GM18505 (cell line): ENCODE measurements at regions not wholly inside any gene's neighbourhood (a gene's known extent, or its start where the extent isn't known, plus 50 kb on each side); places are given as distances from the start of the nearest gene placed in this dataset.
"Not testable (repeated sequence)": the region's sequence is repeated elsewhere in the genome, so short reads cannot be mapped to it uniquely, and the experiment has no call there.

Experiments
- ATAC-seq: cut with Tn5 transposase; IDR thresholded peaks from one replicate; pipeline ENCODE4 v1.9.1; 2021; ENCODE audit not compliant: unreplicated experiment
- POLR2A ChIP-seq: IDR thresholded peaks from 4 replicates; pipeline ENCODE4 v1.6.1; 2011; ENCODE audit warnings: borderline replicate concordance; ENCODE audit not compliant: insufficient read depth, insufficient read length; ENCODE audit errors: extremely low read depth

DNA sequence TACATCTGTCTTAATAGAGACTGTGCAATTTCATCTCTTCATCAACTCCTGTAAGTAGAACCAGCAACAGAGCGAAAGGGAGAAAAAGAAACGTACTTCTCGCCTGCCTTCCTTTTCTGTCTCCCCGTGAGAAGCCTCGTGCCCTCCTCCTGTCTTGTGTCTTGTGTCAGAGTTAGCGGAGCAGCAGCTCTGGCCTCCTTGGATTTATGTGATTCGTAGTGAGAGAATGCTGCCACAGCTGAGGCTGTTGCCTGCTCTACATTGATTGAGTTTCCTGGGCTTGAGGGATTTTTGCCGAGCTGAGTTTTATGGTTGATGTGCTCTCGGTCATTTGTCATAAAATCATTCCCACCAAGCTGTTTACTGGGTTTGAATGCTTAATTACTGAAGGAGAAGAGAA lies 579.1 kb upstream of the RBFOX1 start:
- no peak for TF ChIP-seq POLR2A

DNA sequence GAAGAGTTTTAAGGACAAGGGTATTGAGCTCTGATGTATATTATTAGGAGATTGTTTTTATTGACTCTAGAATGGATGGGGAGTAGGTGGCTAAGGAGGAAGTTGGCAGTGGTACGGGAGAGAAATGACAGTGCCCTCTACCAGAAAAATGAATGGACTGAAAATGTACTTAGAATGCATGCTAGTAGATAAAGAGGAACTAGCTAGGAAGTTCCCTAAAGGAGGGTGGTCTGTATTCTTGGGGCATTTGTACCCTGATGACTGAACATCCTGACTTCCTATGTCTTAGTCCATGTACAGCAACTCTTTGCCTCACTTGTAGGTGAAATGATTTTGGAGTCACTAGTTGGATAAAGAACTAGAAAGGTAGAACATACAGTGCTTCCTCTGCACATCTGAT lies 581.5 kb upstream of the RBFOX1 start:
- ATAC-seq: no peak
- no peak for TF ChIP-seq POLR2A

More for the DNA sequence above, 579.1 kb upstream of the RBFOX1 start:
- no peak for ATAC-seq

DNA sequence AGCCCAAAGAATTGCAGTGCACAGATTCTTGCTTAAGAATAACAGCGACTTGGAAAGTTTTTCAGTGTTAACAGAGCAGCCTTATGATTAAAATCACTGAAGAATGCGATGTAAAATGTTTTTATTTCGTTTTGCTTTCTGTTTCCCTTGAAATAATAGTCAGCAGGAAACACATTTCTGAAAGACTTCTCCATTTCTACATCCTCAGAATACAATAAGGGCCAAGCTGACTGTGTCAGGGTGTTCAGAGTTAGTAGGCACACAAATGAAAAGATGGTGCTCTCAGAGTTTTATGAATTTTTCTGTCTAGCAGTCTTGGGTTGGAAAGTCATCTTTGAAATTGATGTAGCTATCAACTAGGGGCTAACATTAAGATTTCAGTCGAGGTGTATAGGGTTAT lies 582.9 kb upstream of the RBFOX1 start:
- no peak for TF ChIP-seq POLR2A
- no peak for ATAC-seq

DNA sequence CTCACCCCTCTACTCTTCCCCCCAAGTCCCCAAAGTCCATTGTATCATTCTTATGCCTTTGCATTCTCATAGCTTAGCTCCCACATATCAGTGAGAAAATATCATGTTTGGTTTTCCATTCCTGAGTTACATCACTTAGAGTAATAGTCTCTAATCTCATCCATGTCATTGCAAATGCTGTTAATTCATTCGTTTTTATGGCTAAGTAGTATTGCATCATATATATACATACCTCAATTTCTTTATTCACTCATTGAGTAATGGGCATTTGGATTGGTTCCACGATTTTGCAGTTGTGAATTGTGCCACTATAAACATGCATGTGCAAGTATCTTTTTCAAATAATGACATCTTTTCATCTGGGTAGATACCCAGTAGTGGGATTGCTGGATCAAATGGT lies 596.3 kb upstream of the RBFOX1 start:
- ATAC-seq: not testable (repeated sequence)

DNA sequence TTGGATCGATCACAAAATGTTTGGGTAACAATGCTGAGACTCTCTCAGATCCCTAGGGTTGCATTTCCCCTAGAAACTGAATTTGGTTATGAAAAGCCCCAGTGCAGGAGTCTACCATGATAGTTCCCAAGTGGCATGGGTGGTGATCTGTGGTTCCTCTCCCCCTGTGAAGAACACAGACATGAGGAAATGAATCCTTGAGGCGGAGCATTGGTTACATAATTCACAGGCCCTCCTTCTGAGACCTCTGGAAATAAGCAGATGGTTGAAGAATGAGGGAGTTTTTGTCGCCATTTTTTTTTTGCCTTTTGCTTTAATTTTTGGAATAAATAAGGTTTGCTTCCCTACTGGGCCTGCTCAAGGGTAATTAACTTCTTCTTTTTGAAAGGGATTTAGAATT lies 597.0 kb upstream of the RBFOX1 start:
- ATAC-seq: no peak
- TF ChIP-seq POLR2A: no peak

DNA sequence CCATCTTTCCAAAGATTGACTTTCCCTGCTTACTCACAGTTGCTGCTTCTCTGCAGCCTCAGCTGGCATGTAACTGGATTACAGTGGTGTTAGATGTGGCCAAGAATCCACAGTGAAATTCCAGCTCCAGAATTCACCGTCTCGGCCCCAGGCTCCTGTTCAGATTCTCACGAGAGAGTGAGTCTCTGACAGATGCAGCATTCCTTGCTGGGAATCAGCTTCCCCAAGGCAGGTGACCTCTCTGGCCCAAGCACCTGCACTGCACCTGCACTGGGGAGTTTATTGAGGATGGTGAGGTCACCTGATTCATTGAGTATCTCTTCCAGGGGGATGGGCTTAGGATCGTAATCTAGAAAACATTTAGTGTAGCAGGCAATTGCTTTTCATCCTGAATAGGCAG lies 600.5 kb upstream of the RBFOX1 start:
- TF ChIP-seq POLR2A: no peak
- no peak for ATAC-seq

DNA sequence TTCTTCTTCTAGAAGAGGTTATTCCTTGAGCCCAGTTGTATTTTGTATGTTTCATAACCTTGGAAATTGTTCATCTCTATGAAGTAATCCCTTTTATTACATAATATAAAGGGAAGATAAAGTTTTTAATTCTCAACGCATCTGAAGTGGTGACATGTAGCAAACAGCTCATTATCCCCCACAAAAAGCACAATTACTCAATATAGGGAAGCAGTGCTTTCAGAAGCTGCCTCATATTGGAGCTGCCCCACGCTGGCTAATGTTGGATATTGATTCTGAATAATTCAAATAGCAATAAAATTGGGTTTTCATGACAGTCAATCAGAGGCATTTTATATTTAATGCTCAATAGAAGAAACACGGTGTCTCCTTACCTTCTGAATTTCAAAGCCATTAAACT lies 604.3 kb upstream of the RBFOX1 start:
- no peak for ATAC-seq
- TF ChIP-seq POLR2A: no peak

DNA sequence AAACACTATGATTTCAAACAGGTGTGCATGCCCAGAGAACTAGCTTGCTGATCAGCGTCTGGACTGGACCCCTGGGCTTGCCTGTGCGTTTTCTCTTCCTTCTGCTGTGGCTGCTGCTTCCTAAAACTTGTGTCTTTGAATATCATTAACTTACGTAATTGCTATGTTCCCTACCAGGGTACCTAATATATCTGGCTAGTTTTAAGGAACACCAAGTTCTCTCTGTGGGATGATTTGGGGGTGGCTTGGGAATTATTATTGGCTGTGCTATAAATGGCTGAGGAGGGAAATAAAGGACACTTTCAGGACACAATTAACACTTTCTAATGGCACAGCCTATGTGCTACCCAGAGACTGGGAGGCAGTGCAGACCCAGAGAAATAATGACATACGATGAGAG lies 606.0 kb upstream of the RBFOX1 start:
- TF ChIP-seq POLR2A: no peak
- no peak for ATAC-seq

DNA sequence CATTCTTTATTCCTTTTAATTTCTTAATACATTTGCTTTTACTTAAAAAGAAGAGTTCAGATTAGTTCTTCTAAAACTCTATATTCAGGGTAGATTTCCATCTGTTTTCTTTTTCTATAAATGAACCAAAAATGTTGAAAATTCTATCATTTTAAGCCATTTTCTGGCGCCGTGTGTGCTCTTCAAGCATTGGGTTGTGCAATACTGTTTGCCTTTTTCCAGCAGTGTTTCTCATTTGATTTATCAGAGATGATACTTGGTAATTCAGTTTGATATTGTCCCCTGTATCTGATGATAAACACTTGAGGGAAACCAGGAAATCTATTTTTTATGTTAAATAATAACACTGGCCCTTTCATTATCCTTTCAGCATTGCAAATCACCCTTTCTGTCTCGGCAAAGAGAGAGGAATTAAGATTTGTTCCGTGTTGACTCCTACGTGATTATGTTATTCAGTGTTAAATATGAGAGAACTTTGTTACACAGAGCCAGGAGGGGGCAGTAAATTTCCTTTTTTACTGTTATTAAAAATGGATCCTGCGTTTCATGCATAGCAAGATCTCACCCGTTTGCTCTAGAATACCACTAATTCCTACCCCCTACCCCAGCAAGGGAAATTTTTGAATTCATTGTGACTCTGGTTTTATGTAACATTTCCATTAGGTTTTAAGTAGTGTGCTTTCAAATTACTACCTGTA lies 606.9 kb upstream of the RBFOX1 start:
- ATAC-seq: no peak
- TF ChIP-seq POLR2A: no peak

DNA sequence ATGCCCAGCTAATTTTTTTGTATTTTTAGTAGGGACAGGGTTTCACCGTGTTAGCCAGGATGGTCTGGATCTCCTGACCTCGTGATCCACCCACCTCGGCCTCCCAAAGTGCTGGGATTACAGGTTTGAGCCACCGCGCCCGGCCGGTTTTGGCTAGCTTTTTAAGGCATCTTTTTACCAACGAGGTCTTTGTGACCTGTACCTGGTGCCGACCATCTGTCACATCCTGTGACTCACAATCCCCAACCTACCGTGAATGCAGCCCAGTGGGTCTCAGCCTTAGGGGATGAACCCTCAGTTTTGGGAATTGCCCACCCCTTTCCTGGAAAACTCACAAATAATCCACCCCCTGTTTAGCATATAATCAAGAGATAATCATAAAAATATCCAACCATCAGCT lies 607.4 kb upstream of the RBFOX1 start:
- not testable (repeated sequence) for ATAC-seq

DNA sequence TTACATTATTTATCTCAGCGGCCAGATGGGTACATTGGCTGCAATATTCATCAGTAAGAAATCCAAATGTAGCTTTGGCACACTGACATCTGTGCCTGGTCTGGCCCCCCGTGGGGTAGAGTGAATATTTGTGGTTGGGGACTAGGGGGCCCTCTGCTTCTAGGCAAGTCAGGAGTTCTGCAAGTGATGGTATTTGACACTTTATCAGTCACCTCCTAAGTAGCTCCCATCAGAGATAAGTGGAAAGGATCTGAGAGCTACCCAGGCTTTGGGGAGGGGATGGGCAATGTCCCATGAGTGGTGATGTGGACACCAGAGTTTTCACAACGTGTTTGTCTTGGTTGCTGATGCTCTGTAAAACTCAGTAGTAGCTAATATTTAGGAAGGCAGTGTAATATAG lies 609.9 kb upstream of the RBFOX1 start:
- ATAC-seq: no peak
- TF ChIP-seq POLR2A: no peak

DNA sequence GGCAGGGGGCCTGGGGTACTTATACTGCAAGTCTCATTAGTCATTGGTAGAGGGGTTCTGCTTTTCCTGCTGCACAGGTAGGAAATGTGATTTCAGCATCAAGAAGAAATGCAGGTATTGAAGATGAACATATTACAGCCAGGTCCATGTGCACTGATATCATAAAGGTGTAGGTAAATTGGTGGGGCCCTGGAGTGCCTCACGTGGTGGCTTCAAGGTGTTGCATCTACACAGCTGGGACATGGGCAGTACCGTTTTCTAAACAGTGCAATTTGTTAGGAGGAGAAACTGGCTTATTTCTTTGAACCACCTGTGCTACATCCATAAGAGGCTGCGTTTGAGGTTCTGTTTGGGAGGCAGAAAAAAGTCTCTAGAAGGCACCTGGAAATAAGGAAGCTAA lies 618.1 kb upstream of the RBFOX1 start:
- ATAC-seq: no peak
- no peak for TF ChIP-seq POLR2A

DNA sequence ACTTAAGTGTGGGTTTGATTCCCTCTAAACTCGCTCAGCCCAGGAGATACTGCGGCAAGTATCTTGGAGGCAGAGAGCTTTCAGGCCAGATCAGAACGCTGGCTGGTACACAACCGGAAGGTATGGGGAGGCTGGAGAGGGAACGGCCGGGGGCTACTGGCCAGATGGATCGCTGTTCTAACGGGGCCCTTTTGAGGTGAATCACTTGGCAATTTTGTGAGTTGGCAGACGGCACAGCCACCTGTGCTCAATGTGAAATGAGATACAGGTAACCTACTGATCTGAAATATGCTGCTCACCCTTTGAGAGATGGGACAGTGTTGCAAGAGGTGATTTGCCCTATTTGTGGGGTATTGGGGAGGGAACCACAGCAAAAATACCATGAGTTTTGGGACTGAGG lies 622.9 kb upstream of the RBFOX1 start:
- no peak for TF ChIP-seq POLR2A
- no peak for ATAC-seq

DNA sequence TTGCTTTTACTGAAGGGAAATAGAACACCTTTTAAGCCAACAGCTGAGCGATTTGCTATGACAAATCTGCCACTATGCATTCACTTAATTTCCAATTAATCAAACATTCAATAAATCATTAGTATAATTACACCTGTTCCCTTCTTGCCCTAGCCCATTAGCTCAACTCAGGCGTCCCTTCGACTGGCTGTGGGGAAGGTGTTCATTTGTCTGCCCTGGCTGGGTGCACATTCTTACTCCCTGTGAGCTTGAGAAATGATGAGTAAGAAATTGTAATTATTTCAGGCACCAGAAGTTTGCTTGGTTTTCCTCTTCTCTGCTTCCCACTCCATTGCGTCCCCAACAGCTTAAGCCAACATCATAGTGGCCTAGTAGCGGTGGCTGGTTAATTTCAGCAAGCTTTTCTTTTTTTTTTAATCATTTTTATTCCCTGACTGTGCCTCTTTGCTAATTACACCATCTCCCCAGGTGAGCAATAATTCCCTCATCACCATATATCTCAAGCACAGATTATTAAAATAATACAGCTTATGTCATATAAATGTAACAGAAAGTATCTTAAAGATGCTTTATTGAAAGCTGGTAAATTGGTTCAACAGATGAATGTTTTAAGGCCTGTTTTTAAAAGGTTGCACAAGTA lies 623.9 kb upstream of the RBFOX1 start:
- no peak for TF ChIP-seq POLR2A
- ATAC-seq: no peak

DNA sequence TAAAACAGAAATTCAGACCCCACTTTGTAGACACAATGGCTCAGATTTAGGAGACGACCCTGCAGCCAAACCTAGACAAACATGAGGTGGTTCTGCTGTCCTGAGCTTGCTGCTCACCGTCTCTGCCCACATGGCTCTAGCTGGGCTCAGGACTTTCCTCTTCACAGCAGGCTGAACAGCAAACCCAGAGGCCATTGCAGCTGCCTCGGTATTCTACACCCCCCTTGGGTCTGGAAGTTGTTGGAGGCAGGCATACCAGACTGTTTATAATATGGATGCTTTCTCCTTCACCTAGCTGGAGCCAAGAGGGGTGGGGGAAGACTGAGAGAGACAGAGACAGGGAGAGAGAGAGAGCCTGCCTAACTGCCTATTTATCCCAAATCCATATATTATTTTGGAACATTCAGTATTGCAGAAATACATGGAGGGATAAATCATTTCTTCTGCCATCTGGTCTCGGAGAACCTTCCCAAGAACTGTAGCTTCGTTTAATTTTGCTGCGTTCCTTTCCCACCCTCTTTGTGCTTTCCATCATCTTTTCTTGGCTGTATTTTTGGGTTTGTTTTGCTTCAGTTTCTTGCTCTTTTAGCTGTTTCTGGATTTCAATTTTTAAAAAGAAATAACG lies 628.2 kb upstream of the RBFOX1 start:
- TF ChIP-seq POLR2A: no peak
- no peak for ATAC-seq

DNA sequence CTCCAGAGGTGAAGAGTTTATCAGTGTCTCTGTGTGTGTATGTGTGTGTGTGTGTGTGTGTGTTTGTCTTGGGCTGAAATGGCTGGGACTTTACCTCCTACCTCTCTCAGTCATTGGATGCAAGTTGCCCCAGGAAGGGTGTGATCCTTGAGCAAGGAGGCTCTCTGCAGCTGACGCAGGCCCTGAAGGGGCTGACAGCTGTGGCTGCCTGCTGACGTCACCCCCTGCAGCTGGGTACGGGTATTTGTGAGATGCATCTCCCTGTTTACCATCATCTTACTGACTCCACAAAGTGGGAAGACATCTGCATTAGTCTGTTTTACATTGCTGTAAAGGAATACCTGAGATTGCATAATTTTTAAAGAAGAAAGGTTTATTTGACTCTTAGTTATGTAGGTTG lies 631.5 kb upstream of the RBFOX1 start:
- no peak for TF ChIP-seq POLR2A
- no peak for ATAC-seq
